Endothelial cell of umbilical vein (primary cell): ENCODE measurements at regions not wholly inside any gene's neighbourhood (a gene's known extent, or its start where the extent isn't known, plus 50 kb on each side); places are given as distances from the start of the nearest gene placed in this dataset.

Experiments used
- BruUV-seq: library from RNA; stranded (reverse); fragments of 400-500 nt; replicated peaks from 2 replicates; lab custom pipeline; 2021; lab: Mats Ljungman, UMichigan
- CTCF ChIA-PET: fragments of 300-600, 350-600 bp; sonication (Branson Sonifier 250); formaldehyde crosslinking; loops from one replicate; lab custom pipeline; 2021; ENCODE audit warnings: antibody characterized with exemption, inconsistent platforms; lab: Charles Lee
- POLR2A ChIA-PET: fragments of 300-600, 350-600 bp; sonication (Branson Sonifier 250); formaldehyde crosslinking; loops from one replicate; lab custom pipeline; 2021; ENCODE audit warnings: antibody characterized with exemption, inconsistent platforms; lab: Charles Lee
- DNase-seq: peaks from one replicate; pipeline ENCODE4 v3.0.0-alpha.2; 2011; ENCODE audit warnings: low read depth, low spot score
- FAIRE-seq: peaks from 2 replicates; lab custom pipeline; 2011; peaks lifted over from hg19 to GRCh38; lab: Jason Lieb, UNC
- H2AFZ ChIP-seq: 2 replicates; pipeline ENCODE4 v1.6.0; 2012; ENCODE audit warnings: low read depth, low read length, control low read depth, inconsistent platforms
- H3K27ac ChIP-seq: 2 replicates; pipeline ENCODE4 v1.5.1; 2011; ENCODE audit warnings: low read depth, mild to moderate bottlenecking, control low read depth, low read length, moderate library complexity; ENCODE audit not compliant: insufficient read depth
- H3K27me3 ChIP-seq, 2 experiments: 2 replicates each; pipeline versions ENCODE4 v1.6.0 to v1.6.1; 2011; ENCODE audit warnings: low read length in 2 of 2, mixed read lengths in 1 of 2; ENCODE audit not compliant: control insufficient read depth in 2 of 2, insufficient read depth in 2 of 2
- H3K36me3 ChIP-seq, 2 experiments: 2 replicates in 1 of 2; 3 replicates in 1 of 2; pipeline ENCODE4 v1.5.1; 2011; ENCODE audit warnings: low read length in 2 of 2, mild to moderate bottlenecking in 1 of 2, moderate library complexity in 1 of 2; ENCODE audit not compliant: control insufficient read depth in 2 of 2, insufficient read depth in 2 of 2; ENCODE audit errors: extremely low read depth in 1 of 2
- H3K4me1 ChIP-seq: 3 replicates; pipeline ENCODE4 v1.5.1; 2011; ENCODE audit warnings: mild to moderate bottlenecking, low read length; ENCODE audit not compliant: control insufficient read depth, insufficient read depth; ENCODE audit errors: extremely low read depth
- H3K4me2 ChIP-seq: 2 replicates; pipeline ENCODE4 v1.6.1; 2011; ENCODE audit warnings: low read length, control low read depth, mixed read lengths; ENCODE audit not compliant: insufficient read depth
- H3K4me3 ChIP-seq, 3 experiments: fragments of 200-600 bp in 1 of 3; sonication (generic), shearing (Covaris generic) in 1 of 3; replicated peaks in 1 of 3; 2 replicates each; pipeline ENCODE4 v1.5.1; 2011 to 2016; ENCODE audit warnings: control low read depth in 3 of 3, low read length in 3 of 3, mild to moderate bottlenecking in 2 of 3, inconsistent platforms in 1 of 3, low read depth in 1 of 3, moderate library complexity in 1 of 3; ENCODE audit not compliant: insufficient read depth in 1 of 3
- H3K79me2 ChIP-seq: 2 replicates; pipeline ENCODE4 v1.6.0; 2012; ENCODE audit warnings: low read length, inconsistent platforms; ENCODE audit not compliant: control insufficient read depth, insufficient read depth
- H3K9ac ChIP-seq: replicated peaks from 2 replicates; pipeline ENCODE3; 2011; ENCODE audit warnings: low read length, control low read depth; ENCODE audit not compliant: insufficient read depth; ENCODE audit errors: extremely low read depth
- H3K9me1 ChIP-seq: replicated peaks from 3 replicates; pipeline ENCODE4 v1.6.0; 2011; ENCODE audit warnings: mild to moderate bottlenecking, low read length; ENCODE audit not compliant: control insufficient read depth, insufficient read depth; ENCODE audit errors: extremely low read depth
- H3K9me3 ChIP-seq: replicated peaks from 2 replicates; pipeline ENCODE4 v1.5.1; 2012; ENCODE audit warnings: low read length, inconsistent platforms; ENCODE audit not compliant: control insufficient read depth, insufficient read depth
- H4K20me1 ChIP-seq: replicated peaks from 2 replicates; pipeline ENCODE3; 2011; ENCODE audit warnings: mild to moderate bottlenecking, low read length; ENCODE audit not compliant: control insufficient read depth, insufficient read depth; ENCODE audit errors: extremely low read depth
- CTCF ChIP-seq, 2 donors: IDR thresholded peaks; 1 replicate in 1 of 2; 2 replicates in 1 of 2; pipeline ENCODE4 v1.5.1; 2011; ENCODE audit warnings: low read length in 2 of 2, mild to moderate bottlenecking in 2 of 2, moderate library complexity in 2 of 2, control low read depth in 1 of 2, inconsistent platforms in 1 of 2, low read depth in 1 of 2; ENCODE audit not compliant: insufficient read depth in 1 of 2; ENCODE audit errors: extremely low read depth in 1 of 2
- EZH2 ChIP-seq: IDR thresholded peaks from 2 replicates; pipeline ENCODE4 v1.6.1; 2012; ENCODE audit warnings: borderline replicate concordance, low read depth, mild to moderate bottlenecking, moderate library complexity, low read length, inconsistent platforms; ENCODE audit not compliant: severe bottlenecking
- FOS ChIP-seq: IDR thresholded peaks from 2 replicates; pipeline ENCODE4 v1.6.1; 2011; ENCODE audit warnings: mild to moderate bottlenecking, low read length, moderate library complexity, borderline replicate concordance; ENCODE audit not compliant: insufficient read depth
- GATA2 ChIP-seq: IDR thresholded peaks from 2 replicates; pipeline ENCODE4 v1.7.0; 2011; ENCODE audit warnings: low read depth, mild to moderate bottlenecking, moderate library complexity, mixed read lengths, low read length; ENCODE audit not compliant: insufficient read length, insufficient read depth
- JUN ChIP-seq: IDR thresholded peaks from 2 replicates; pipeline ENCODE4 v1.6.1; 2011; ENCODE audit warnings: borderline replicate concordance, low read depth; ENCODE audit not compliant: insufficient read length, insufficient read depth
- MAX ChIP-seq: IDR thresholded peaks from 2 replicates; pipeline ENCODE4 v1.6.1; 2011; ENCODE audit not compliant: insufficient read depth, insufficient read length
- MYC ChIP-seq: IDR thresholded peaks from one replicate; pipeline ENCODE4 v1.6.1; 2011; ENCODE audit warnings: mild to moderate bottlenecking, low read depth, low read length
- POLR2A ChIP-seq: IDR thresholded peaks from 2 replicates; pipeline ENCODE4 v1.6.1; 2012; ENCODE audit warnings: low read depth, mild to moderate bottlenecking, control low read depth, low read length
- POLR2AphosphoS5 ChIP-seq: IDR thresholded peaks from 2 replicates; pipeline ENCODE4 v1.6.1; 2012; ENCODE audit warnings: low read depth, mild to moderate bottlenecking, control low read depth, low read length, moderate library complexity; ENCODE audit not compliant: insufficient read depth
- dilution Hi-C: fragments of 300-500 bp; cut with MboI; formaldehyde crosslinking; loops from one replicate; pipeline ENCODE4 v1.15.0; 2019; ENCODE audit warnings: low sequenced_read_pairs; ENCODE audit not compliant: extremely low pct_ligation_motif_present
- intact Hi-C: fragments of 100-400 bp; cut with micrococcal nuclease; formaldehyde crosslinking; loops from one replicate; pipeline ENCODE4 v1.10.0; 2022

GRCh38 chr2:125175415-125175814 is 1150.3 kb downstream of the CNTNAP5 start:
- no TSS peak for BruUV-seq
- no peak for DNase-seq
- no peak overlapping the region for H3K27ac ChIP-seq
- no peaks in the 10 kb centered on the region for H3K4me1 ChIP-seq
- FAIRE-seq: no peak
- H2AFZ ChIP-seq: no peak overlapping the region
- H3K79me2 ChIP-seq: no peaks in the 10 kb centered on the region
- H3K9me3 ChIP-seq: peaks cover 1% of the 10 kb centered on the region
- POLR2A ChIA-PET: no interaction called here
- intact Hi-C loops (no loop called here), dilution Hi-C loops (no loop called here)
- no peaks in the 10 kb centered on the region for H3K27me3 ChIP-seq
- no peaks in the 10 kb centered on the region for H4K20me1 ChIP-seq
- no peak overlapping the region for H3K9ac ChIP-seq
- H3K9me1 ChIP-seq: no peaks in the 10 kb centered on the region
- TF ChIP-seq CTCF (IDR thresholded peaks at IDR 0.05; ENCODE audit: extremely low read depth in 1 of 2, insufficient read depth in 1 of 2, low read depth in 1 of 2, low read length in 2 of 2) (no peak), MAX (no peak), GATA2 (no peak)
- CTCF ChIA-PET: no interaction called here
- H3K4me3 ChIP-seq: no peak overlapping the region
- H3K4me2 ChIP-seq: no peak overlapping the region
- no peaks in the 10 kb centered on the region for H3K36me3 ChIP-seq

GRCh38 chr2:125185691-125186270 is 1160.7 kb downstream of the CNTNAP5 start:
- ChIA-PET CTCF (no interaction called here), POLR2A (no interaction called here)
- Histone ChIP-seq H4K20me1 (no peaks in the 10 kb centered on the region), H3K9me3 (no peaks in the 10 kb centered on the region), H3K9me1 (no peaks in the 10 kb centered on the region), H3K4me2 (no peak overlapping the region), H3K27ac (no peak overlapping the region), H2AFZ (no peak overlapping the region), H3K9ac (no peak overlapping the region), H3K27me3 (no peaks in the 10 kb centered on the region), H3K79me2 (no peaks in the 10 kb centered on the region), H3K36me3 (no peaks in the 10 kb centered on the region), H3K4me1 (no peaks in the 10 kb centered on the region), H3K4me3 (no peak overlapping the region)
- no peak for FAIRE-seq
- intact Hi-C loops (no loop called here), dilution Hi-C loops (no loop called here)
- TF ChIP-seq FOS (no peak), GATA2 (no peak), CTCF (IDR thresholded peaks at IDR 0.05; ENCODE audit: extremely low read depth in 1 of 2, insufficient read depth in 1 of 2, low read depth in 1 of 2, low read length in 2 of 2) (no peak), POLR2AphosphoS5 (no peak), POLR2A (no peak), JUN (no peak), MYC (no peak), MAX (no peak), EZH2 (no peak)
- BruUV-seq: no TSS peak
- no peak for DNase-seq
